Chondrocyte (in vitro differentiated cells): ENCODE measurements at regions not wholly inside any gene's neighbourhood (a gene's known extent, or its start where the extent isn't known, plus 50 kb on each side); places are given as distances from the start of the nearest gene placed in this dataset.

ENCODE experiments used
- DNase-seq: peaks from one replicate; pipeline ENCODE4 v3.0.0; 2021; ENCODE audit warnings: mixed read lengths, low spot score
- H3K27ac Mint-ChIP-seq: one replicate; pipeline ENCODE4 v1.8.0; 2021; ENCODE audit warnings: mild to moderate bottlenecking, moderate library complexity, mixed read lengths; ENCODE audit not compliant: unreplicated experiment
- H3K27me3 Mint-ChIP-seq: 2 replicates; pipeline ENCODE4 v1.8.0; 2021; ENCODE audit warnings: low read depth, mixed read lengths
- H3K36me3 Mint-ChIP-seq: 2 replicates; pipeline ENCODE4 v1.8.0; 2021; ENCODE audit warnings: low read depth, mixed read lengths
- H3K4me1 Mint-ChIP-seq: 2 replicates; pipeline ENCODE4 v1.8.0; 2021; ENCODE audit warnings: low read depth, mild to moderate bottlenecking, mixed read lengths
- H3K4me3 Mint-ChIP-seq: one replicate; pipeline ENCODE4 v1.8.0; 2021; ENCODE audit warnings: mild to moderate bottlenecking, moderate library complexity, mixed read lengths; ENCODE audit not compliant: unreplicated experiment
- H3K9me3 Mint-ChIP-seq: 2 replicates; pipeline ENCODE4 v1.8.0; 2021; ENCODE audit warnings: low read depth, mixed read lengths
- TF ChIP-seq, protein P1 (sequence below): fragments of 200-600 bp; sonication (generic); IDR thresholded peaks from 2 replicates; pipeline ENCODE4 v1.5.0; 2021; ENCODE audit warnings: antibody characterized with exemption, mild to moderate bottlenecking, moderate library complexity

GRCh38 chr10:10938676-10939075, 79.0 kb upstream of the CELF2 start:
- TF ChIP-seq, protein P1, sequence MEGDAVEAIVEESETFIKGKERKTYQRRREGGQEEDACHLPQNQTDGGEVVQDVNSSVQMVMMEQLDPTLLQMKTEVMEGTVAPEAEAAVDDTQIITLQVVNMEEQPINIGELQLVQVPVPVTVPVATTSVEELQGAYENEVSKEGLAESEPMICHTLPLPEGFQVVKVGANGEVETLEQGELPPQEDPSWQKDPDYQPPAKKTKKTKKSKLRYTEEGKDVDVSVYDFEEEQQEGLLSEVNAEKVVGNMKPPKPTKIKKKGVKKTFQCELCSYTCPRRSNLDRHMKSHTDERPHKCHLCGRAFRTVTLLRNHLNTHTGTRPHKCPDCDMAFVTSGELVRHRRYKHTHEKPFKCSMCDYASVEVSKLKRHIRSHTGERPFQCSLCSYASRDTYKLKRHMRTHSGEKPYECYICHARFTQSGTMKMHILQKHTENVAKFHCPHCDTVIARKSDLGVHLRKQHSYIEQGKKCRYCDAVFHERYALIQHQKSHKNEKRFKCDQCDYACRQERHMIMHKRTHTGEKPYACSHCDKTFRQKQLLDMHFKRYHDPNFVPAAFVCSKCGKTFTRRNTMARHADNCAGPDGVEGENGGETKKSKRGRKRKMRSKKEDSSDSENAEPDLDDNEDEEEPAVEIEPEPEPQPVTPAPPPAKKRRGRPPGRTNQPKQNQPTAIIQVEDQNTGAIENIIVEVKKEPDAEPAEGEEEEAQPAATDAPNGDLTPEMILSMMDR = no peak
- peaks cover 2% of the 10 kb centered on the region for H3K36me3 Mint-ChIP-seq
- no peaks in the 10 kb centered on the region for H3K4me1 Mint-ChIP-seq
- DNase-seq = no peak
- no peak overlapping the region for H3K4me3 Mint-ChIP-seq
- peaks cover 10% of the 10 kb centered on the region for H3K9me3 Mint-ChIP-seq
- H3K27ac Mint-ChIP-seq = no peak overlapping the region
- no peaks in the 10 kb centered on the region for H3K27me3 Mint-ChIP-seq

- H3K36me3 Mint-ChIP-seq = peaks cover 3% of the 10 kb centered on the region
- TF ChIP-seq, protein P1 = no peak
- H3K9me3 Mint-ChIP-seq = peaks cover 11% of the 10 kb centered on the region
- H3K4me1 Mint-ChIP-seq = no peaks in the 10 kb centered on the region
- no peak for DNase-seq
- H3K27me3 Mint-ChIP-seq = no peaks in the 10 kb centered on the region
- no peak overlapping the region for H3K27ac Mint-ChIP-seq
- no peak overlapping the region for H3K4me3 Mint-ChIP-seq
Observed at GRCh38 chr10:10941127-10941730, 76.4 kb upstream of the CELF2 start.

- H3K36me3 Mint-ChIP-seq = peaks cover 3% of the 10 kb centered on the region
- H3K9me3 Mint-ChIP-seq = peaks cover 11% of the 10 kb centered on the region
- no peak overlapping the region for H3K4me3 Mint-ChIP-seq
- TF ChIP-seq, protein P1 = no peak
- H3K27ac Mint-ChIP-seq = no peak overlapping the region
- H3K27me3 Mint-ChIP-seq = no peaks in the 10 kb centered on the region
- H3K4me1 Mint-ChIP-seq = no peaks in the 10 kb centered on the region
- DNase-seq = no peak
Observed at GRCh38 chr10:10942441-10942840, 75.2 kb upstream of the CELF2 start.

DNA sequence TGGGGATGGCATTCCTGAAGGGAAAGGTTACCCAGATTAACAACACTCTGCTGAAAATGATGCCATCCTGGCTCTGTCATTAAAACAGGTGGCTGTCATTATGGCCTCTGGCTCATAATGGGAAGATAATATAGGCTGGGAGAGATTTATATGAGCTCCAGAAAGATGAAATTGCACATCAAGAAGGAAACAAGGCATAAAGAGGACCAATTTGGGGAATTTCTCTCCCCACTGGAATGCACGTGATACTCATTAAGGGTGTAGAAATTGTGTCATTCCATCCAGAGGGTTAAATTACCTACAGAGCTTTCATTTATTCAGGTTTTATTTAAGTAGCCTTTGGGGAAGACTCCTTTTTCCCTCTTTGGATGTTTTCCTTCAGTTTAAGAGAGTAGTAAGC, 71.6 kb upstream of the CELF2 start:
- Mint-ChIP-seq H3K27ac (no peak overlapping the region), H3K36me3 (peaks cover 3% of the 10 kb centered on the region), H3K4me3 (no peak overlapping the region), H3K27me3 (no peaks in the 10 kb centered on the region), H3K4me1 (no peaks in the 10 kb centered on the region), H3K9me3 (peaks cover 11% of the 10 kb centered on the region)
- TF ChIP-seq, protein P1 = no peak
- DNase-seq = no peak

- Mint-ChIP-seq H3K27me3 (no peaks in the 10 kb centered on the region), H3K9me3 (peaks cover 11% of the 10 kb centered on the region), H3K27ac (no peak overlapping the region), H3K36me3 (peaks cover 3% of the 10 kb centered on the region), H3K4me1 (no peaks in the 10 kb centered on the region), H3K4me3 (no peak overlapping the region)
- TF ChIP-seq, protein P1 = no peak
- DNase-seq = no peak
Observed at GRCh38 chr10:10946801-10947200, 70.9 kb upstream of the CELF2 start.
